SJCRH30 (cell line): ENCODE measurements at regions not wholly inside any gene's neighbourhood (a gene's known extent, or its start where the extent isn't known, plus 50 kb on each side); places are given as distances from the start of the nearest gene placed in this dataset.

Experiments
- DNase-seq, 2 experiments: peaks; one replicate each; pipeline ENCODE4 v3.0.0-alpha.2; 2015 to 2020
- H3K27ac ChIP-seq: fragments of 250-450 bp; sonication (Bioruptor Pico); 2 replicates; pipeline ENCODE4 v1.5.1; 2020; ENCODE audit warnings: mild to moderate bottlenecking, moderate library complexity
- H3K27me3 ChIP-seq: fragments of 250-450 bp; sonication (Bioruptor Pico); 2 replicates; pipeline ENCODE4 v1.5.1; 2020; ENCODE audit warnings: mild to moderate bottlenecking, moderate library complexity
- H3K36me3 ChIP-seq: fragments of 250-450 bp; sonication (Bioruptor Pico); 2 replicates; pipeline ENCODE4 v1.5.1; 2020; ENCODE audit warnings: mild to moderate bottlenecking, moderate library complexity
- H3K4me1 ChIP-seq: fragments of 250-450 bp; sonication (Bioruptor Pico); 2 replicates; pipeline ENCODE4 v1.5.1; 2020; ENCODE audit warnings: mild to moderate bottlenecking, moderate library complexity
- H3K4me3 ChIP-seq: fragments of 250-450 bp; sonication (Bioruptor Pico); 2 replicates; pipeline ENCODE4 v1.5.1; 2020; ENCODE audit warnings: mild to moderate bottlenecking, moderate library complexity
- H3K9me3 ChIP-seq: fragments of 250-450 bp; sonication (Bioruptor Pico); replicated peaks from 2 replicates; pipeline ENCODE4 v1.5.1; 2020; ENCODE audit warnings: mild to moderate bottlenecking, moderate library complexity

- no peaks in the 10 kb centered on the region for H3K27me3 ChIP-seq
- H3K4me3 ChIP-seq = no peak overlapping the region
- no peaks in the 10 kb centered on the region for H3K9me3 ChIP-seq
- no peak for DNase-seq
- no peak overlapping the region for H3K27ac ChIP-seq
- no peaks in the 10 kb centered on the region for H3K36me3 ChIP-seq
- H3K4me1 ChIP-seq = no peaks in the 10 kb centered on the region
These were observed 630.8 kb upstream of the SLC39A10 start for GRCh38 chr2:195026261-195026660.

- H3K27me3 ChIP-seq = no peaks in the 10 kb centered on the region
- H3K27ac ChIP-seq = no peak overlapping the region
- H3K4me3 ChIP-seq = no peak overlapping the region
- DNase-seq = no peak
- no peaks in the 10 kb centered on the region for H3K9me3 ChIP-seq
- no peaks in the 10 kb centered on the region for H3K36me3 ChIP-seq
- no peaks in the 10 kb centered on the region for H3K4me1 ChIP-seq
These were observed 634.6 kb upstream of the SLC39A10 start for GRCh38 chr2:195022508-195022830.

DNA sequence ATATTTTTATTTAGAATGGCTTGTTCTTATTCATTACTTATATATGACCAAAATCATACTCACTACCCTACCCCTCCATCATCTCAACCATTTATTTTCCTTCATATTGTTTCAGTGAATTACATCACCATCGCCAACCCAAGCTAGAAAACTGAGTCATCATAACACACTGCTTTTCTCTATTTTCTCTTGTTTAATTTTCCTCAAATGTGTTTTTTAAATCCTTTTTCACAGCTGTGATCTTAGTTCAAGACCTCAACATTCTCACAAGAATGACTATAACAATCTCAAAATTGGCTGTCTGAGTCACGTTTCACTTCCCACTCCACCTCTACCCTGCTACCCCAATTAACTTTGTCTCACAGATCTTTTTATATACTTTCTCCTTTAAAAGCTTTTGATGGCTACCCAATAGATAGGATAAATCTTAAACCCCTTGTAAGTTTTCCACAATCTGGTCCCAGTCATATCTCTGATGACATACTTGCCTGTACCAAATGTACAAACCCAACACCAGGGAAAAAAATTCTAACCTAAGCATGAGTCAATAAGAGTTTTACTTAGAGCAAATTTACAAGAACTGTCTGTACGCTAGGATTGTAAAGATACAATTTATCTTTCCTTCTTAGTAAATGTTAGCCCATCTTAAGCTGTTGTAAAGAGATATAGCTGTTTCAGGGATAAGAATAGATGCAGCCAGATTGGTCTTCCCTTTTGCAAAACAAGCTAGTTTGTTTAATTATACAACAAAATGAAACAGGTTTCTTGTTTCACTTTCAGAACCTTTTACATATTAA, 635.1 kb upstream of the SLC39A10 start:
- no peaks in the 10 kb centered on the region for H3K36me3 ChIP-seq
- H3K27ac ChIP-seq = no peak overlapping the region
- no peak for DNase-seq
- no peaks in the 10 kb centered on the region for H3K9me3 ChIP-seq
- H3K27me3 ChIP-seq = no peaks in the 10 kb centered on the region
- H3K4me3 ChIP-seq = no peak overlapping the region
- H3K4me1 ChIP-seq = no peaks in the 10 kb centered on the region

GRCh38 chr2:195018462-195018861, 638.6 kb upstream of the SLC39A10 start:
- Histone ChIP-seq H3K9me3 (no peaks in the 10 kb centered on the region), H3K27me3 (no peaks in the 10 kb centered on the region), H3K27ac (no peak overlapping the region), H3K4me1 (no peaks in the 10 kb centered on the region), H3K36me3 (no peaks in the 10 kb centered on the region), H3K4me3 (no peak overlapping the region)
- DNase-seq = no peak

DNA sequence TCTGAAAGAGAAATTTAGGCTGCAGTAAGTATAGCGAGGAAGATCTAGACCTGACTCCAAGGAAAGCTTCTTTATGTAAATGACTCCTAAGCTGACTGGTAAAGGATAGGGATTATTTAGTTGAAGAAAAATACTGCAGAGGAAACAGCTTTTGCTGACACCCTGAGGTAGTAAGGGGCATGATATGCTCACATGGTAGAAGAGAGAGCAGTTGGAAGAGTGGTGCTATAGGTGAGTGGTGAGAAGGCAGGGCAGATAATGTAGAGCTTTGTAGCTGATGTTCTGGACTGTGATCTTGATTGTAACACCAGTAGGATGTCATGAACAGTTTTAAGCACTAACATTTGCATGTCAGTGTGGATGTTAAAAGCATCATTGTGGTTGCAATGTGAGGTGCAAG, 639.1 kb upstream of the SLC39A10 start:
- H3K27ac ChIP-seq = no peak overlapping the region
- no peaks in the 10 kb centered on the region for H3K27me3 ChIP-seq
- no peaks in the 10 kb centered on the region for H3K9me3 ChIP-seq
- H3K36me3 ChIP-seq = no peaks in the 10 kb centered on the region
- no peak overlapping the region for H3K4me3 ChIP-seq
- no peaks in the 10 kb centered on the region for H3K4me1 ChIP-seq
- DNase-seq = no peak

DNA sequence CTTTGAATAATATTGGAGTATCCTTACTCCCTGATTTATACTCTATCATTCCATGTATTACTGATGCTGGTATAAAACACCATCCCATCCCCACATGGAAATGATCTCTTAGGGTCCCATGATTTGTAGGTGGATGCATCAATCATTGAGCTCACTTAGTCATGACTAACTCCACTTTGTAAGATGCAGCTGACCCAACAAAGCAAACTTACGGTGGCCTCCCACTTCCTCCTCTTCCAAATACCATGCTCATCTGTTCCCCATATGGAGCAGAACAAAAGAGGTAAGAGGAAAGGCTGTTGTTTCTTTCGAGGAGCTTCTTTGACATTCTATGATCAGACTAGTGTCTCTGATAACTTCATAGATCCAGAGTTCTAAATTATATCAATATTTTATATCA, 640.2 kb upstream of the SLC39A10 start:
- H3K4me3 ChIP-seq = no peak overlapping the region
- no peaks in the 10 kb centered on the region for H3K36me3 ChIP-seq
- DNase-seq = no peak
- H3K9me3 ChIP-seq = no peaks in the 10 kb centered on the region
- H3K27ac ChIP-seq = no peak overlapping the region
- no peaks in the 10 kb centered on the region for H3K4me1 ChIP-seq
- no peaks in the 10 kb centered on the region for H3K27me3 ChIP-seq

DNA sequence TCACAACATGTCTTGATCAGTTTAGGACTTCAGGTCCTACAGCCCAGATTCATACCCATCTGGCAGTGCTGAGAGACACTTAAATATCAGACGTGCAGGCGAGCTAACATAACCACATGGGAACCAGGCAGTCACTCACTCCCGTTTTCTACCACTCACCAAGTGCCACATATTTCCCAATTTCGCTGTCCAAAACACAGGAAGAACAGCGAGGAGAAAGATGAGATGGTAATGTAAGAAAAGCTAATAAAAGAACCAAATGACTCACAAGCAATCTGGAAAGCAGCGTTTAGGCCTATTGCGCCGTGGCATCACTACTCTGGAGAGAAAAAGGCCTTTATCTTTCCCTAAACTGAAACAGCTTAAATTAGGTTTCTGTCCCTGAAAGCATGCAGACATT, 647.8 kb upstream of the SLC39A10 start:
- Histone ChIP-seq H3K27ac (no peak overlapping the region), H3K9me3 (no peaks in the 10 kb centered on the region), H3K4me1 (peaks cover 4% of the 10 kb centered on the region), H3K27me3 (no peaks in the 10 kb centered on the region), H3K4me3 (no peak overlapping the region), H3K36me3 (no peaks in the 10 kb centered on the region)
- DNase-seq = peak in 1 of 2 experiments; percentile 47

DNA sequence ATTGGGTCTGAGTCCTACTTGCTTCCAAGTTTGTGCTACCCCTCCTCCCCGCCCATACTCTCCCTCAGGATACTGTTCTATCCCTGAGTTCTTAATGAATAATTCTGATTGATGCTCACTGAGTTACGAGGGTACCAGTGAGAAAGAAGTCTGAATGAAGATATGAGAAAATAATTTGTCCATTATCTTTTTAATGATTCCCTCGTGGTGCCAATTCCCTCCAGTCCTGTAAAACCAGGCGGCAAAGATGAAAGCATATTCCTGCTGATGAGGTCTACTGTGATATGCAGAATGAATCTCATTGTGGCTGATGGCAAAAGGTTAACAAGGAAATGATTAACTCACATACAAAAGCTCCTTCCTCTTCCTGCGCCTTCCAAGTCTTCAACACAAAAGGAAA, 650.2 kb upstream of the SLC39A10 start:
- Histone ChIP-seq H3K27ac (no peak overlapping the region), H3K4me3 (no peak overlapping the region), H3K36me3 (no peaks in the 10 kb centered on the region), H3K9me3 (no peaks in the 10 kb centered on the region), H3K27me3 (no peaks in the 10 kb centered on the region), H3K4me1 (peaks cover 9% of the 10 kb centered on the region)
- no peak for DNase-seq

DNA sequence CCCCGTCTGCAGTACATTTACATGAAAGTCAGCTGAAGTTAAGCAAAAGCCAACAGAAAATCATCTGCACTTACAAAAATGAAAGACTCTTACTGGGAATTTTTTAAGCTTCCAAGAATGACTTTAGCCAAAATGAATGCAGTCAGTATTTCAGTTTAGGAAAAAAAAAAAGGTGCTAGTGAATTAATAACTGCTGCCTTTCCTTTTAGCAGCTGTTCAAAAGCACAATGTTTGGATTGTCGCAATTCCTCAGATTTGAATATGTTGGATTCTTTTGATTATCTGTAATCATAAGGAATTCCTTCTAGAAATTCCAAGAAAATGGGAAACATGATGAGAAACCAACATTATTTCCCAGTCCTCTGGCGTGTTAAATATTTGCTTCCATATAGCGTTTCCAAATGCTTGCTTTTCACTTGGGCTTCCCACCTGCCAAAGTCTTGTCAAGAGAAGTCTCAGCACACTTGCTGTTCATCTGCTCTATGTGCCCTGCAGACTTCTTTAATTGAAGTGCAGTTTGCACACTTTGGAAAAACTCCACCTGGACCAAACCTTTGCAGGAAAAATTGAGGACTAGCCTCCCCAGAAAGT, 653.0 kb upstream of the SLC39A10 start:
- Histone ChIP-seq H3K9me3 (no peaks in the 10 kb centered on the region), H3K4me1 (peaks cover 9% of the 10 kb centered on the region), H3K27ac (no peak overlapping the region), H3K36me3 (no peaks in the 10 kb centered on the region), H3K4me3 (no peak overlapping the region), H3K27me3 (no peaks in the 10 kb centered on the region)
- DNase-seq = no peak

DNA sequence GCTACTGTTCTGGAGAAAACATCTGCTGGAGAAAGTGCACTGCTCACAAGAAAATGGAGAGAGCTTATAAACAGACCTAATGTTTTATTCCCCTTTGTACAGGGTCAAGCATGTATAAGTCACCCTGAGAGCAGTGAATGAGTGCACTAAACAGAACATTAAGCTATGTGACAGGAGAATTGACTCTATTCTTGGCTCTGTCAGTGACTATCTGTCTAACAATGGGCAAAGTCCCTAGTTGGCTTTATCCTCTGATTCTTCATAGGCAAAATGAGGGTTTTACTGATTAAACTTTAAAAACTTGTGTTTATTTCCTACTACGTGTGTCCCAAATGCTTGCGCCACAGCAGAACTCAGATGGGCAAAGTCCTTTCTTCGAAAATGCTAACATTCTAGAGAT, 655.1 kb upstream of the SLC39A10 start:
- no peaks in the 10 kb centered on the region for H3K27me3 ChIP-seq
- H3K4me3 ChIP-seq = no peak overlapping the region
- H3K9me3 ChIP-seq = no peaks in the 10 kb centered on the region
- H3K4me1 ChIP-seq = peaks cover 9% of the 10 kb centered on the region
- H3K36me3 ChIP-seq = no peaks in the 10 kb centered on the region
- H3K27ac ChIP-seq = no peak overlapping the region
- no peak for DNase-seq

DNA sequence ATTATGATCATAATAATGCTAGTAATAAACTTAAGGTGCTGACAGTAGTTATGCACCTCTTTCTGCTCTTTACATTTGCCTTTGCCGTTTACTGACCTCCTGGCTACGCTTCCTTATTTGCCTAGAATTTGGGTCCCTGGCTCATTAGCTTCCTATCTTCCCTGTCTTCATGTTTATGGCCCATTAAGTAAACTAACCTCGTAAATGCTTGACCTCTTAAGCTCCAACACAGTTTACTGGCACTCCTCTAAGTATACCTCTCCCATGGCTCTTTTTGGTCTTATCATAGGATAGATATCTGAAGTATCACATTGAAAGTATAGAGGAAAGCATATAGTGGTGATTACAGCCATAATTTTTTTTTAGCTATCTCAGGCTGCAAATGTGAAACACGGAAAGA, 657.3 kb upstream of the SLC39A10 start:
- H3K27ac ChIP-seq = no peak overlapping the region
- no peaks in the 10 kb centered on the region for H3K9me3 ChIP-seq
- H3K36me3 ChIP-seq = no peaks in the 10 kb centered on the region
- DNase-seq = no peak
- H3K4me1 ChIP-seq = peaks cover 9% of the 10 kb centered on the region
- H3K27me3 ChIP-seq = no peaks in the 10 kb centered on the region
- no peak overlapping the region for H3K4me3 ChIP-seq

DNA sequence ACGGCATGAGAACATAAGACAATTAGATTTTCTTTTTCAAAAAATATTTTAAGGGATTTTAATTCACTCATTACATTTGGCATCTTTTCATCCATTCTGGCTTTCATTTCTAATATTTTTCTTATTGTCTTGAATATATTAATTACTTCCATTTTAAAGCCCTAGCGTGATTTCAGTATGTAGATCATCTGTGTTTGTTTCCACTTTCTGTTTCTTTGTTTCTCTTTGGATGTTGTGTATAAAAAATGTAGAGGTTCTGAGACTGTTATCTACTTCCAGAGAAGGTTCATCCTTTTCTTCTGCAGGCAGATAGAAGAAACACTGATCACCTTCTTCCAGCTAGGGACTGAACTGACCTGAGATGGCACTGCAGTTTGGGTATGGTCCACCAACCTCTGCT, 664.4 kb upstream of the SLC39A10 start:
- Histone ChIP-seq H3K27ac (no peak overlapping the region), H3K36me3 (no peaks in the 10 kb centered on the region), H3K9me3 (no peaks in the 10 kb centered on the region), H3K27me3 (no peaks in the 10 kb centered on the region), H3K4me3 (no peak overlapping the region), H3K4me1 (no peaks in the 10 kb centered on the region)
- DNase-seq = no peak

GRCh38 chr2:194985258-194985657, 671.8 kb upstream of the SLC39A10 start:
- Histone ChIP-seq H3K27me3 (no peaks in the 10 kb centered on the region), H3K4me1 (no peaks in the 10 kb centered on the region), H3K36me3 (no peaks in the 10 kb centered on the region), H3K4me3 (no peak overlapping the region), H3K27ac (no peak overlapping the region), H3K9me3 (peaks cover 9% of the 10 kb centered on the region)
- no peak for DNase-seq

DNA sequence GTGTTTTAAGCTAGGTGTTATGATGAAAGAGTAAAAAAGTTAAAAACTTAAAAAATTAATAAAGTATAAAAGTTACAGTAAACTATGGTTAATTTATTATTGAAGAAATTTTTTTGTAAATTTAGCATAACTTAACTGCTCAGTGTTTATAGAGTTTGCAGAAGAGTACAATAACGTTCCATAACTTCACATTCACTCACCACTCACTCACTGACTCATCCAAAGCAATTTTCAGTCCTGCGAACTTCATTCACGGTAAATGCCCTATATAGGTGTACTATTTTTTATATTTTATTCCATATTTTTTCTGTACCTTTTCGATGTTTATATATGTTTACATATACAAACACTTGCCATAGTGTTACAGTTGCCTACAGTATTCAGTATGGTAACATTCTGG, 694.8 kb upstream of the SLC39A10 start:
- no peak for DNase-seq
- Histone ChIP-seq H3K4me1 (no peaks in the 10 kb centered on the region), H3K4me3 (no peak overlapping the region), H3K27ac (no peak overlapping the region), H3K36me3 (no peaks in the 10 kb centered on the region), H3K27me3 (no peaks in the 10 kb centered on the region), H3K9me3 (no peaks in the 10 kb centered on the region)

- H3K4me3 ChIP-seq = no peak overlapping the region
- H3K27ac ChIP-seq = no peak overlapping the region
- no peaks in the 10 kb centered on the region for H3K36me3 ChIP-seq
- no peaks in the 10 kb centered on the region for H3K4me1 ChIP-seq
- H3K9me3 ChIP-seq = no peaks in the 10 kb centered on the region
- DNase-seq = no peak
- no peaks in the 10 kb centered on the region for H3K27me3 ChIP-seq
These were observed 702.8 kb upstream of the SLC39A10 start for GRCh38 chr2:194954218-194954617.

- H3K9me3 ChIP-seq = no peaks in the 10 kb centered on the region
- no peaks in the 10 kb centered on the region for H3K27me3 ChIP-seq
These were observed 710.2 kb upstream of the SLC39A10 start for GRCh38 chr2:194946826-194947225.

More at GRCh38 chr2:194946826-194947225, 710.2 kb upstream of the SLC39A10 start:
- Histone ChIP-seq H3K4me3 (no peak overlapping the region), H3K4me1 (no peaks in the 10 kb centered on the region), H3K27ac (no peak overlapping the region), H3K36me3 (no peaks in the 10 kb centered on the region)
- DNase-seq = no peak
